GM19463 (cell line): ENCODE measurements at regions not wholly inside any gene's neighbourhood (a gene's known extent, or its start where the extent isn't known, plus 50 kb on each side); places are given as distances from the start of the nearest gene placed in this dataset.
"Not testable (repeated sequence)": the region's sequence is repeated elsewhere in the genome, so short reads cannot be mapped to it uniquely, and the experiment has no call there.

ENCODE experiments used
- ATAC-seq: cut with Tn5 transposase; IDR thresholded peaks from one replicate; pipeline ENCODE4 v1.9.1; 2021; ENCODE audit warnings: mild to moderate bottlenecking, moderate library complexity; ENCODE audit not compliant: unreplicated experiment

DNA sequence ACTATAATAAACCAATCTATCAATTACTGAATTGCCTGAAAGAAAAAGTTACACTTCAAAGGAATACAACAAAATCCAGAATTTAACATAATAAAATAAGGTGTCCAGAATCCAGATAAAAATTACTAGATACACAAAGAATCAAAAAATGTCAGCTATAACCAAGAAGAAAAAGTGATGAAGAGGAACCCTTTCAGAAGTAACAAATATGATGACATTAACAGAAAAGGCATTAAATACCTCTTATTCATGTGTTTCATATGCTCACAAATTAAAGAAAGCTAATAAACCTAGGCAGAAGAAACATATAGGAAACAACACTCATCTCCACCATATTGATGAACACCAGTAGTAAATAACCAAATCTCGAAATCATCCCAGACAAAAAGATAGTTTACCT, 722.8 kb downstream of the ADCYAP1 start:
- no peak for ATAC-seq

GRCh38 chr18:1648712-1649111, 744.0 kb downstream of the ADCYAP1 start:
- no peak for ATAC-seq

GRCh38 chr18:1652018-1652417, 747.3 kb downstream of the ADCYAP1 start:
- ATAC-seq = no peak

DNA sequence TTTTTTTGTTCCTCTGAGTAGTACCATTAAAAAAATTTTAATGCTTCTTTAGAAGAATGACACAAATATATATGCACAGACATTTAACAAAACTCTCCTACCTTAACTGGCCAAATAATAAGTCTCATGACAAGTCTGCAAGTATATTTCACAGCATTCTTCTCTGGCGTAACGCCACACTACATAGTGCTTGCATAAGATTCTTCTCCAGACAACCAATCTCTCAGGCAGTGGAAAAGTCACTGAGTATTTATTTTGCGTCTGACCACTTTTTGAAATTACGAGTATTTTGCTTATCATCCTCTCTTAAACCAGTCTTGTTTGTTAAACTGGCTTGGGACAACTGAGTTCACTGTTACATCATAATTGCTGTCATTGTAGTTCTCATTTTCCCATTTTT, 749.2 kb downstream of the ADCYAP1 start:
- no peak for ATAC-seq

DNA sequence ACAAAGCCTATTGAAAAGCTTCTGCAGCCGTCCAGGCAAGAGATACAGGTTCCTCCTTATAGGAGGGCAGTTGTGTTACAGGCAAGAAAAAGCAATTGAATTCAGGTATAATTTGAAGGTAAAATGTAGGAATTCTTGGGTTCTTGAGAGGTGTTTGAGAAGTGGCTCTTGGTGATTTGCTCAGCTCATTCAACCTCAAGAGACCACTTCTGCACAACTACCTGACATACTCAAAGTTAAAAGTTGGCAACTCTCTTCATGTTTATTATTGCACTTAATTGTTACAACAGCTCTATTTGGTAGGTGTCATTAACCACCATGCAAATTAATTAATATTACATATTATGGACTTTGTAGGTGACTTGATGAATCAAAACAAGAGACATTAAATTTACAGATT, 753.2 kb downstream of the ADCYAP1 start:
- no peak for ATAC-seq

- no peak for ATAC-seq
Measured at GRCh38 chr18:1658908-1659566, 754.4 kb downstream of the ADCYAP1 start.

- ATAC-seq = peak; percentile 83
Measured at GRCh38 chr18:1663879-1664705, 759.4 kb downstream of the ADCYAP1 start.

DNA sequence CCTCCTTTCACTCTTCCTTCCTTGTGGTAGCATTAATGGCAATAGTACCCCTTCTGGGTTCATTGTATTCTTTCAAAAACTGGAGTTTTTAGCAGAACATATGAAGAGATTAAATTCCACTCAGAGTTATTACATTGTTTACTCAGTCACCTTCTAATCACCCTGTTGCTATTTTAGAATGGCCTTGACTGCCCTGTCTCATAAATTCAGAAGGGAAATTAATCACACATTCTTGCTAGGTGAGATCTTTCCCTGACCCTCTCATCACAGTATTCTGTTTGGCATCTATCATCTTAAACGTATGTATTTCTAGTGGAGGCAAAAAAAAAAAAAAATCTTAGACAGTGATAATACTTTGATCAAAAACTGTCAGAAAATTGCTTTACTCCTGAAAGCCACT, 760.4 kb downstream of the ADCYAP1 start:
- ATAC-seq = no peak

DNA sequence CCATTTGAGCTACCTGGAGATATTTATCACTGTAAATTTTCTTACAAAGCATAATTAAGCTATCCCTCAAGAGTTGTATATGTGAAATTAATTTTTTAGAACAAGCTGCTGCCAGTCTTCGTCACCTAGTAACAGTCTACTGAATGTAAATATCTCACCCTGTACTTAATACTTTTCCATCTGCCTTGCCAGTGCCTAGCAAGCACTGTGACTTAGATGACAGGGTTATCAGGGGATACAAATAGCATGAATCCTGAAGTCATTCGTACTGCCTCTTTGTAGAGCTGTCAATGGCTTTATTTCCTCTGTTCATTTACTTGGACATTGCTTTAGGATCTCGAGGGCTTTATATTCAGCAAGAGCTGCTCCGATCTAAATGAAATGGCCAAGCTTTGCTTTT, 763.6 kb downstream of the ADCYAP1 start:
- ATAC-seq = no peak

GRCh38 chr18:1671710-1672109, 767.0 kb downstream of the ADCYAP1 start:
- not testable (repeated sequence) for ATAC-seq

GRCh38 chr18:1676387-1676786, 771.7 kb downstream of the ADCYAP1 start:
- ATAC-seq = no peak

GRCh38 chr18:1680108-1680507, 775.4 kb downstream of the ADCYAP1 start:
- ATAC-seq = no peak

DNA sequence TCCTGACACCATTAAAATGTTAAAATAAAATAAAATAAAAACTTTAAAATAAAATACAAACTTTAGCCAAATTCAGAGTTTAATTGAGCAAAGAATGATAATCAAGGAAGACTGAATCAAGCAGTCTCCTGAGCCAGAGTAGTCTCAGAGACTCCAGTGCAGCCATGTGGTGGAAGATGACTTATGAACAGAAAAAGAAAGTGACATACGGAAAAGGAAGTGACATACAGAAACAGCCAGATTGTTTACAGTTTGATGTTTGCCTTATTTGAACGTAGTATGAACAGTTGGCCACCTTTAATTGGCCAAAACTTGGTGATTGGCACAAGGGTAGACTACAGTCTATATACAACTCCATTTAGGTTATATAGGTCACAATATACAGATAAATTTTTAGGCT, 787.2 kb downstream of the ADCYAP1 start:
- no peak for ATAC-seq

- no peak for ATAC-seq
Measured at GRCh38 chr18:1708006-1708405, 803.3 kb downstream of the ADCYAP1 start.

- no peak for ATAC-seq
Measured at GRCh38 chr18:1710114-1710513, 805.4 kb downstream of the ADCYAP1 start.

- no peak for ATAC-seq
Measured at GRCh38 chr18:1732143-1732542, 827.5 kb downstream of the ADCYAP1 start.

GRCh38 chr18:1746131-1746530, 825.2 kb downstream of the METTL4 start:
- ATAC-seq = no peak

- ATAC-seq = no peak
Measured at GRCh38 chr18:1751249-1751648, 820.1 kb downstream of the METTL4 start.

- no peak for ATAC-seq
Measured at GRCh38 chr18:1760901-1761300, 810.4 kb downstream of the METTL4 start.

GRCh38 chr18:1774261-1774660, 797.0 kb downstream of the METTL4 start:
- ATAC-seq = no peak

- ATAC-seq = no peak
Measured at GRCh38 chr18:1777843-1778242, 793.5 kb downstream of the METTL4 start.

DNA sequence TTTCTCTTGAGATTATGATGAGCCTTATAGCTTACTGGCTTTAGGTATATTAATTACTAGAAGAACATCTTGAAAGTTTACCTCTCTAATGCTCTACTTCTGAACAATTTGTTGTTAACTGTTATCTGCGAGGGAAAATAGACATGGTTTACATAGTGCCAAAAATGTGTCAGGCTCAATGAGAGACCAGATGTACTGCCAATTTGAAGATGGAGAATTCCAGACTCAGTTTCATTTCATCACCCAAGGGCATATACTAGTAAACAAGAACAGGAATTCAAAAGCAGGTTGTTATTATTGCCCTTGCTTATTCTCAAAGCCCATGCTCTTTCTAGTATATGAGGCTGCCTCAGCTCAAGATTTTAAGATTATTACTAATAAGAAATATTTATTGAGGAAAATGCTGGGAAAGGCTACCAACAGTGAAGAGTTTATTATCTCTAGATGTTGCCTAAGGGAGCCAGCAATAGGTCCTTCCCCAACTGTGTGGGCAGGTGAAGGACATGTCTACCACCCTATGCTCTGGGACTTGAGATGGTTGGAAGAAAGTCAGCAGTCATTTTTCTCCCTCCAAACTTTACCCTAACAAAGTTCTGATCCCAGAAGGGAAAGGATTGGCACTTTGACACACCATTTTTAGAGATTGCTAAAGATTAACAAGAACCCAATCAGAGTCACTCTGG, 792.7 kb downstream of the METTL4 start:
- no peak for ATAC-seq
